NT2/D1 (cell line): ENCODE measurements at regions not wholly inside any gene's neighbourhood (a gene's known extent, or its start where the extent isn't known, plus 50 kb on each side); places are given as distances from the start of the nearest gene placed in this dataset.
"Not testable (repeated sequence)": the region's sequence is repeated elsewhere in the genome, so short reads cannot be mapped to it uniquely, and the experiment has no call there.

Experiments
- DNase-seq: peaks from one replicate; pipeline ENCODE4 v3.0.0-alpha.2; 2011; ENCODE audit warnings: low read depth, low spot score
- H3K27me3 ChIP-seq: 2 replicates; pipeline ENCODE4 v1.6.0; 2011; ENCODE audit warnings: mild to moderate bottlenecking; ENCODE audit not compliant: insufficient read length, insufficient read depth
- H3K36me3 ChIP-seq: 2 replicates; pipeline ENCODE4 v1.6.1; 2011; ENCODE audit warnings: mild to moderate bottlenecking, low read length, mixed read lengths; ENCODE audit not compliant: insufficient read depth, insufficient read length
- H3K4me1 ChIP-seq: 2 replicates; pipeline ENCODE4 v1.5.1; 2011; ENCODE audit not compliant: insufficient read depth, insufficient read length
- H3K4me3 ChIP-seq: 2 replicates; pipeline ENCODE4 v1.5.1; 2011; ENCODE audit warnings: low read depth; ENCODE audit not compliant: insufficient read length
- H3K9ac ChIP-seq: 2 replicates; pipeline ENCODE4 v1.6.0; 2011; ENCODE audit warnings: low read depth; ENCODE audit not compliant: insufficient read length
- H3K9me3 ChIP-seq: 2 replicates; pipeline ENCODE4 v1.5.1; 2011; ENCODE audit warnings: mild to moderate bottlenecking, low read length; ENCODE audit not compliant: insufficient read depth
- SUZ12 ChIP-seq: IDR thresholded peaks from 2 replicates; pipeline ENCODE4 v1.6.1; 2011; ENCODE audit not compliant: insufficient read length, insufficient read depth; ENCODE audit errors: extremely low read depth
- YY1 ChIP-seq: IDR thresholded peaks from 2 replicates; pipeline ENCODE4 v1.6.1; 2011; ENCODE audit not compliant: insufficient read length, insufficient read depth
- ZNF274 ChIP-seq: IDR thresholded peaks from 2 replicates; pipeline ENCODE4 v1.6.1; 2011; ENCODE audit warnings: mild to moderate bottlenecking, low read depth, low read length

DNA sequence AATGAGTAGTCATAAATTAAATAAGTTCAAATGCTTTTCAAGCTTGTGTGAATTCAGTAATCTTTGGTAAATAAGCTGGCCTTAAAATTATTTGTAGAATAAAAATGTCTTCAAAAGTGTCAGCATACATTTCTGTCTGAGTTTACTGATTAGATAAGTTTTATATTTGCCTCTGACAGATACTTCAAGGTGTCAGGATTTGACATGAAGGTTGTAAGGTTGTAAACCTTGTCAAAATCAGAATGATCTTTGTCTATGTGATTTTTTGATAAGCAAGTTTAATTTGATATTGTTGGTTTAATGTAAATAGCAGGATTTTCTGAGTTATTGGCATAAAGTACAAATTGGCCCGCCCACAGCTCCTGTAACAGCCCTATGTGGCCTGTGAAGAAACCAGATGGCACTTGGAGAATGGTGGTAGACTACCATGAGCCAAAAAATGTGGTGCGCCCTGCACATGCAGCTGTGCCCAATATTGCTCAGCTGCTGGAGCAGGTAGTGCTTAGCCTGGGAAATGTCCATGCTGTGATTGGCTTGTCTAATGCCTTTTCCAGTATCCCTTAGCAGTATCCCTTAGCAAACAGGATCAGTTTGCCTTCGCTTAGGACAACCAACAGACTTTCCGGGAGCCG, 188.0 kb upstream of the SPHKAP start:
- no peaks in the 10 kb centered on the region for H3K27me3 ChIP-seq
- no peaks in the 10 kb centered on the region for H3K36me3 ChIP-seq
- TF ChIP-seq ZNF274 (no peak), SUZ12 (no peak), YY1 (no peak)
- no peaks in the 10 kb centered on the region for H3K9me3 ChIP-seq
- no peaks in the 10 kb centered on the region for H3K4me1 ChIP-seq
- no peak for DNase-seq
- H3K4me3 ChIP-seq = no peak overlapping the region
- H3K9ac ChIP-seq = no peak overlapping the region

DNA sequence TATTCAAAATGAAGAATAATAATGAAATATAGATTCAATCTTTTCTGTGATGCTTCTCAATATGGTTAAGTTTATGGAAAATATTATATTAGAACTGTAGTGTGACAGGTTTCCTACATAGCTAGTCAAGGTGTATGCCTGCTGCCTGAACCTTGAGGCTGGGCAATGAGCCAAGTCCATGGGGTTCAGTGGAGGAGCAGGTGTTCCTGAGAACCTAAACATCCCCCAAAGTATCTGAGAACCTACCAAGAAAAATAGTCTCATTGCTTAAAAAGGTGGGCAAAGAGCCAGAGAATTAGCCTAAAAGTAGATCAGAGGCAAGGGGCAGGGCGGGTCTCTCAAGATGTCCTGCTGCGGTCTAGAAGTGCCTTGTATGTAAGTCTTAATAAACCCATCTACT, 185.9 kb upstream of the SPHKAP start:
- Histone ChIP-seq H3K27me3 (no peaks in the 10 kb centered on the region), H3K36me3 (no peaks in the 10 kb centered on the region), H3K4me3 (no peak overlapping the region), H3K9ac (no peak overlapping the region), H3K4me1 (no peaks in the 10 kb centered on the region), H3K9me3 (no peaks in the 10 kb centered on the region)
- TF ChIP-seq SUZ12 (no peak), ZNF274 (no peak), YY1 (no peak)
- no peak for DNase-seq

DNA sequence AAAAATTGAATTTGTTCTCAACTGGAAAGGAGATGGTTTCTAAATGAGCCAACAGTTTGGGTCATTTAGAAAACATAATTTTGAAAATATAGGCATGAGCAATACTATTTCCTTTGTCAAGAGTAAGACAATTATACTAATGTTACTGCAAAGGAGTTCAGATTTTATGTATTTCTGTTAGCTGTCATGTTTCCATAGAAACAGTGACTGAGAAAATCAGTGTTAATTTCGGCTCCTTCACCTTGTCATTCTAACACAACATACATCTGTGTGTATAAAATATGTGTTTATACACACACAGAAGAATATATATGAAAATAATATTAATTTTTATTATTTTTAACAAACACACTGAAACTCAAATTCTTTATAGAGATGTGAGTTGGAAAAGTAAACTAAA, 178.0 kb upstream of the SPHKAP start:
- no peak overlapping the region for H3K4me3 ChIP-seq
- no peaks in the 10 kb centered on the region for H3K27me3 ChIP-seq
- H3K9me3 ChIP-seq = no peaks in the 10 kb centered on the region
- no peaks in the 10 kb centered on the region for H3K4me1 ChIP-seq
- no peak overlapping the region for H3K9ac ChIP-seq
- no peak for DNase-seq
- no peak for TF ChIP-seq SUZ12
- no peaks in the 10 kb centered on the region for H3K36me3 ChIP-seq

DNA sequence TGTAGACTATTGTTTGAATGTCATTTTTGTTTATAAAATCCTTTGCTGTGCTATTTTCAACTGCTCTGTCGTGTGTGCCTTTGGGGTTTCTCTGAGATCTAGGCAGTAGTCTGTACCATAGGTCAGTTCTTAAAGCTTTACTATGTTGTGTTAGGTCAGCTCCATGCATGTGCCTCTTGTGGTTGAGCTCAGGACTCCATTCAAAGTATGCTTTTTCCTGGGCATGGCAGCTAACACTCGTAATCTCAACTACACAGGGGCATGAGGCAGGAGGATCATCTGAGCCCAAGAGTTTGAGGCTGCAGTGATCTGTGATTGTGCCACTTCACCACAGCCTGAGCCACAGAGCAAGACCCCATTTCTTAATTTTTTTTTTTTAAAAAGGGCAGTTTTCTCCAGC, 174.4 kb upstream of the SPHKAP start:
- H3K27me3 ChIP-seq = no peaks in the 10 kb centered on the region
- no peaks in the 10 kb centered on the region for H3K4me1 ChIP-seq
- TF ChIP-seq YY1 = no peak
- no peak for TF ChIP-seq SUZ12
- no peak for TF ChIP-seq ZNF274
- no peaks in the 10 kb centered on the region for H3K36me3 ChIP-seq
- H3K4me3 ChIP-seq = no peak overlapping the region
- H3K9ac ChIP-seq = no peak overlapping the region
- no peaks in the 10 kb centered on the region for H3K9me3 ChIP-seq
- no peak for DNase-seq

DNA sequence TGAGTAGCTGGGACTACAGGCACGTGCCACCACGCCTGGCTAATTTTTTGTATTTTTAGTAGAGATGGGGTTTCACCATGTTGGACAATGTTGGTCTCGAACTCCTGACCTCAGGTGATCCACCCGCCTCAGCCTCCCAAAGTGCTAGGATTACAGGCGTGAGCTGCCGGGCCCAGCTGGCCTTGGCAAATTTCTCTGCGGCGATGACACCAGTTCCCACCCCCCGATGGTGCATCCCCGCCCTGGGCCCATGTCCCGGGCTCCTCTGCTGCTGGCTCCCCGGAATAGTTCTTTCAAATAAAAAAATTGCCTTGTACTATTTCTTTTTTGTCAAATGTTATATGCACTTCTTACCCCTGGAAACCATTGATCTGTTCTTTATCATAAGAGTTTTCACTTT, 171.5 kb upstream of the SPHKAP start:
- H3K36me3 ChIP-seq, H3K9me3 ChIP-seq, H3K4me1 ChIP-seq, H3K27me3 ChIP-seq, DNase-seq, H3K9ac ChIP-seq, H3K4me3 ChIP-seq: not testable (repeated sequence)

DNA sequence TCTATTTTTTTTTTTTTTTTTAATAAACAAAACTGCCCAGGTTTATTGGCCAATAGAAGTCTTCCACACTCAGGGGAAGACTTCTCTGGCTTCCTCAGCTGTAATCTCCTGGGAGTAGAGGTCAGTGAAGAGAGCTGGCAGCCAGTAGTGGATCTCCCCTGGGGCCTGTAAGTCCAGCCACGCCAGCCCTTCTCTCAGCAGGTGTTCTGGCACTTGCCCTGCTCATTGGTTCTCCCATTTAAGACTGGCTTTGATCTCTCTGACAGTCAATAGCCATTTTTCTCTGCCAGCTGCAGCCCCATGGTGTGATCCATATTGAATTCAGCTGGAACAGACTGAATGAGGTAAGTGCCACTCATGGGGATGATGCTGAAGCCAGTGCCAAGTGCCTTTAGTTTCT, 170.6 kb upstream of the SPHKAP start:
- Histone ChIP-seq H3K27me3 (no peaks in the 10 kb centered on the region), H3K9ac (no peak overlapping the region), H3K4me3 (no peak overlapping the region), H3K4me1 (no peaks in the 10 kb centered on the region), H3K9me3 (no peaks in the 10 kb centered on the region), H3K36me3 (no peaks in the 10 kb centered on the region)
- DNase-seq = no peak
- TF ChIP-seq YY1 = no peak
- TF ChIP-seq SUZ12 = no peak
- TF ChIP-seq ZNF274 = no peak

DNA sequence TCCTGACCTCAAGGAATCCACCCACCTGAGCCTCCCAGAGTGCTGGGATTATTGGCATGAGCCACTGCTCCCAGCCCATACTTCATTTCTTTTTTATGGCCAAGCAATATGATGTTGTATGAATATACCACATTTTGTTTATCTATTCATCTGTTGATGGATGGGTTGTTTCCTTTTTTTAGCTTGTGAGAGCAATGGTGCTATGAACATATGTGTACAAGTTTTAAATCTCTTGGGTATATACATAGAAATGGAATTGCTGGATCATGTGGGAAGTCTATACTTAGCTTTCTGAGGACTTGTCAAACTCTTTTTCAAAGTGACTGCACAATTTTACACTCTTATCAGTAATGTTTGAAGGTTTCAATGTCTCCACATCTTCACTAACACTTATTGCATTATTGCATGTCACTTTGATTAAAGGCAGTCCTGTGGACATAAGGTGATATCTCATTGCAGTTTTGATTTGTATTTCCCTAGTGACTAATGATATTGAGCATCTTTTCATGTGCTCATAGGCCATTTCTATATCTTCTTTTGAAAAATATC, 167.1 kb upstream of the SPHKAP start:
- no peaks in the 10 kb centered on the region for H3K36me3 ChIP-seq
- no peak overlapping the region for H3K4me3 ChIP-seq
- no peaks in the 10 kb centered on the region for H3K27me3 ChIP-seq
- no peaks in the 10 kb centered on the region for H3K4me1 ChIP-seq
- TF ChIP-seq YY1 (no peak), SUZ12 (no peak), ZNF274 (no peak)
- H3K9me3 ChIP-seq = no peaks in the 10 kb centered on the region
- H3K9ac ChIP-seq = no peak overlapping the region
- no peak for DNase-seq

DNA sequence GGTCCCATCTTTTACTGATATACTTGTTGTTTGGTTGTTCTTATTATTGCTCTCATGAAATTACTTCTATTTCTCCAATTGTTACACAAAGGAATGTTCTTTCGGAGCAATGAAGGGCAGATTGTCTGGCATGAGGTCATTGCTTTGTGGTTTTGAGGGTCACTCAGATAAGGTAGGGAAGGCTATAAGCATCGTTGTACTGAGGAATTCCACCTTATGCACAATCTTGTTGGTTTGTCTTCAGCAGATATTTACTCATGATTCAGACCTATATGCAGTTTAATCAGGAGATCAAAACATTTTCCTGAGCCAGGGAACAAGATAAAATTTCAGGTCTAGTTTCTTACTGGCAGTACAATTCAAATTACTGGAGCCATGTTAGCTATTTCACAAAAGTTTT, 163.0 kb upstream of the SPHKAP start:
- Histone ChIP-seq H3K9me3 (no peaks in the 10 kb centered on the region), H3K36me3 (no peaks in the 10 kb centered on the region), H3K27me3 (no peaks in the 10 kb centered on the region), H3K4me3 (no peak overlapping the region), H3K4me1 (no peaks in the 10 kb centered on the region), H3K9ac (no peak overlapping the region)
- DNase-seq = no peak
- no peak for TF ChIP-seq YY1
- TF ChIP-seq ZNF274 = no peak
- TF ChIP-seq SUZ12 = no peak
